ENCODE measurements at regions not wholly inside any gene's neighbourhood (a gene's known extent, or its start where the extent isn't known, plus 50 kb on each side); places are given as distances from the start of the nearest gene placed in this dataset.

DNA sequence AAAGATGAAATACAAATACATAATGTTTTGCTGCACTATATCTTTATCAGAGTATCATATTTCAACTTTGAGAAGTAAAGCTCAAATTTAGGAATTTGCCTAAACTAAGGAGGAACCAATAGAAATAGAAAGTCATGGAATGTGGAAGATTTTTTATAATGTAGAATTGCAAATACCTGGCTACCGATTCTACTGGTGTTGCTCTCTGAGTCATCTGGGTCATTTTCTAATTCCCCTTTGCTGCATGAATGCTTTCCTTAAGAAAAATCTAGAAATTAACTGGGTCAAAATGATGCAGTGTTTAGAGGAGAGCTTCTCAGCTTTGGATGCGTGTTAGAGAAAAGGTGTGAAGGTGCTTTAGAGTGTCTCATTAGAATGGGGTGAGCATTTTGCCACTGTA is 568.9 kb upstream of the ANKRD30A start:
- Histone ChIP-seq H3K9ac (ENCODE audit: low read length) (no peak overlapping the region), H3K36me3 (replicated peaks in 1 of 2; ENCODE audit: control extremely low read depth in 1 of 2, control insufficient read depth in 1 of 2, extremely low read depth in 1 of 2, insufficient read depth in 2 of 2, low read length in 1 of 2) (no peaks in the 10 kb centered on the region), H2AFZ (ENCODE audit: insufficient read depth, low read depth, low read length, poor library complexity, severe bottlenecking) (no peak overlapping the region), H3K9me3 (ENCODE audit: control extremely low read depth in 1 of 3, control insufficient read depth in 2 of 3, insufficient read depth in 1 of 3, low read length in 2 of 3) (no peaks in the 10 kb centered on the region), H3K27ac (ENCODE audit: low read length in 2 of 2) (no peak overlapping the region), H3K4me2 (replicated peaks; ENCODE audit: low read depth, low read length, poor library complexity, severe bottlenecking) (no peak overlapping the region), H3K79me2 (ENCODE audit: control insufficient read depth, insufficient read depth, low read length) (no peaks in the 10 kb centered on the region), H3K4me1 (ENCODE audit: control insufficient read depth in 2 of 2, insufficient read depth in 2 of 2, low read length in 2 of 2) (no peaks in the 10 kb centered on the region), H4K20me1 (ENCODE audit: control insufficient read depth, insufficient read depth, low read length, poor library complexity, severe bottlenecking) (no peaks in the 10 kb centered on the region), H3K4me3 (ENCODE audit: control extremely low read depth in 1 of 5, extremely low read depth in 1 of 5, insufficient read depth in 1 of 5, low read depth in 2 of 5, low read length in 4 of 5) (no peak overlapping the region), H3K27me3 (replicated peaks in 1 of 4; ENCODE audit: control extremely low read depth in 1 of 4, control insufficient read depth in 3 of 4, insufficient read depth in 4 of 4, low read length in 3 of 4) (no peaks in the 10 kb centered on the region)
- Mint-ChIP-seq H3K4me3 (no peak overlapping the region), H3K27me3 (no peaks in the 10 kb centered on the region), H3K9me3 (ENCODE audit: insufficient read depth) (no peaks in the 10 kb centered on the region), H3K27ac (no peak overlapping the region), H3K4me1 (no peaks in the 10 kb centered on the region)
- POLR2A ChIA-PET: no interaction called here
- CTCF ChIA-PET: no interaction called here
- WGBS (ENCODE audit: insufficient coverage): 29% methylated on average over 2 of the region's 2 CpGs
- intact Hi-C loops (cut with micrococcal nuclease): no loop called here
- ATAC-seq (ENCODE audit: low read depth): no peak
- no peak for DNase-seq
- TF ChIP-seq EZH2 (IDR thresholded peaks at IDR 0.05; ENCODE audit: borderline replicate concordance, insufficient read depth, low read depth, low read length, poor library complexity, severe bottlenecking) (no peak), CTCF (IDR thresholded peaks at IDR 0.05) (no peak)

- H3K9ac ChIP-seq (ENCODE audit: low read length): no peak overlapping the region
- H3K27me3 ChIP-seq (replicated peaks in 1 of 4; ENCODE audit: control extremely low read depth in 1 of 4, control insufficient read depth in 3 of 4, insufficient read depth in 4 of 4, low read length in 3 of 4): no peaks in the 10 kb centered on the region
- TF ChIP-seq EZH2 (IDR thresholded peaks at IDR 0.05; ENCODE audit: borderline replicate concordance, insufficient read depth, low read depth, low read length, poor library complexity, severe bottlenecking): no peak
- TF ChIP-seq CTCF (IDR thresholded peaks at IDR 0.05): no peak
- ChIA-PET POLR2A (no interaction called here), CTCF (no interaction called here)
- DNase-seq (no peak), ATAC-seq (ENCODE audit: low read depth) (no peak)
- H3K9me3 ChIP-seq (ENCODE audit: control extremely low read depth in 1 of 3, control insufficient read depth in 2 of 3, insufficient read depth in 1 of 3, low read length in 2 of 3): no peaks in the 10 kb centered on the region
- H4K20me1 ChIP-seq (ENCODE audit: control insufficient read depth, insufficient read depth, low read length, poor library complexity, severe bottlenecking): no peaks in the 10 kb centered on the region
- WGBS (ENCODE audit: insufficient coverage): no CpG with 5 or more reads among the region's 2 CpGs
- H3K4me3 ChIP-seq (ENCODE audit: control extremely low read depth in 1 of 5, extremely low read depth in 1 of 5, insufficient read depth in 1 of 5, low read depth in 2 of 5, low read length in 4 of 5): no peak overlapping the region
- H3K36me3 ChIP-seq (replicated peaks in 1 of 2; ENCODE audit: control extremely low read depth in 1 of 2, control insufficient read depth in 1 of 2, extremely low read depth in 1 of 2, insufficient read depth in 2 of 2, low read length in 1 of 2): no peaks in the 10 kb centered on the region
- no peaks in the 10 kb centered on the region for H3K4me1 ChIP-seq (ENCODE audit: control insufficient read depth in 2 of 2, insufficient read depth in 2 of 2, low read length in 2 of 2)
- no peak overlapping the region for H3K4me2 ChIP-seq (replicated peaks; ENCODE audit: low read depth, low read length, poor library complexity, severe bottlenecking)
- no peaks in the 10 kb centered on the region for H3K4me1 Mint-ChIP-seq
- no peaks in the 10 kb centered on the region for H3K27me3 Mint-ChIP-seq
- H3K27ac ChIP-seq (ENCODE audit: low read length in 2 of 2): no peak overlapping the region
- H3K27ac Mint-ChIP-seq: no peak overlapping the region
- H3K9me3 Mint-ChIP-seq (ENCODE audit: insufficient read depth): no peaks in the 10 kb centered on the region
- H2AFZ ChIP-seq (ENCODE audit: insufficient read depth, low read depth, low read length, poor library complexity, severe bottlenecking): no peak overlapping the region
- H3K79me2 ChIP-seq (ENCODE audit: control insufficient read depth, insufficient read depth, low read length): no peaks in the 10 kb centered on the region
- intact Hi-C loops (cut with micrococcal nuclease): no loop called here
- H3K4me3 Mint-ChIP-seq: no peak overlapping the region
These were observed 570.4 kb upstream of the ANKRD30A start for GRCh38 chr10:36555036-36555435.

All from B cell (primary cell).